IMR-90 (cell line): ENCODE measurements at regions not wholly inside any gene's neighbourhood (a gene's known extent, or its start where the extent isn't known, plus 50 kb on each side); places are given as distances from the start of the nearest gene placed in this dataset.

Experiments used
- ATAC-seq: fragments of 200-7000 bp; cut with Tn5 transposase; 2 replicates; pipeline ENCODE4 v1.9.1; 2020; ENCODE audit warnings: low read depth, mild to moderate bottlenecking, moderate library complexity
- BruUV-seq: library from RNA; stranded (reverse); fragments of 400-500 nt; replicated peaks from 2 replicates; lab custom pipeline; 2021; lab: Mats Ljungman, UMichigan
- CTCF ChIA-PET: fragments of 300-600 bp; formaldehyde crosslinking; extraction: SDS; loops from one replicate; lab custom pipeline; 2021; ENCODE audit warnings: antibody characterized with exemption; lab: Yijun Ruan, JAX
- POLR2A ChIA-PET: fragments of 300-600 bp; sonication (Branson Sonifier 250); formaldehyde crosslinking; loops from one replicate; lab custom pipeline; 2022; ENCODE audit warnings: antibody characterized with exemption; ENCODE audit not compliant: unreplicated experiment; lab: Charles Lee
- DNase-seq: peaks from one replicate; pipeline ENCODE4 v3.0.0; 2013
- H2AFZ ChIP-seq: replicated peaks from 2 replicates; pipeline ENCODE3; 2013; ENCODE audit warnings: low read length, mild to moderate bottlenecking; ENCODE audit not compliant: poor library complexity
- H2AK5ac ChIP-seq: 2 replicates; pipeline ENCODE4 v1.6.1; 2013; ENCODE audit warnings: low read depth, low read length, inconsistent platforms
- H2AK9ac ChIP-seq: replicated peaks from 2 replicates; pipeline ENCODE3; 2013; ENCODE audit warnings: mild to moderate bottlenecking, low read depth, low read length, moderate library complexity; ENCODE audit not compliant: poor library complexity
- H2BK120ac ChIP-seq: 2 replicates; pipeline ENCODE4 v1.6.1; 2013; ENCODE audit warnings: low read depth, low read length, inconsistent platforms
- H2BK15ac ChIP-seq: 3 replicates; pipeline ENCODE4 v1.6.1; 2013; ENCODE audit warnings: low read depth, low read length, inconsistent platforms
- H2BK20ac ChIP-seq: 2 replicates; pipeline ENCODE4 v1.6.1; 2013; ENCODE audit warnings: low read depth, mild to moderate bottlenecking, inconsistent platforms, low read length, moderate library complexity
- H2BK5ac ChIP-seq: 2 replicates; pipeline ENCODE4 v1.6.1; 2013; ENCODE audit warnings: mild to moderate bottlenecking, low read depth, low read length, inconsistent platforms; ENCODE audit not compliant: poor library complexity, severe bottlenecking
- H3K14ac ChIP-seq: replicated peaks from 2 replicates; pipeline ENCODE4 v1.6.1; 2013; ENCODE audit warnings: low read depth, low read length, inconsistent platforms
- H3K18ac ChIP-seq: 2 replicates; pipeline ENCODE4 v1.6.1; 2013; ENCODE audit warnings: low read depth, low read length, control low read depth
- H3K23ac ChIP-seq: 2 replicates; pipeline ENCODE4 v1.6.1; 2013; ENCODE audit warnings: low read depth, low read length, inconsistent platforms
- H3K27ac ChIP-seq: 2 replicates; pipeline ENCODE4 v1.5.1; 2013; ENCODE audit warnings: mild to moderate bottlenecking, control low read depth, low read length; ENCODE audit not compliant: insufficient read depth
- H3K27me3 ChIP-seq: 2 replicates; pipeline ENCODE4 v1.6.1; 2013; ENCODE audit warnings: low read length; ENCODE audit not compliant: control insufficient read depth, insufficient read depth
- H3K36me3 ChIP-seq: 2 replicates; pipeline ENCODE4 v1.6.1; 2013; ENCODE audit warnings: low read length, mixed read lengths; ENCODE audit not compliant: control insufficient read depth, insufficient read depth
- H3K4ac ChIP-seq: 2 replicates; pipeline ENCODE4 v1.6.1; 2013; ENCODE audit warnings: low read depth, low read length, inconsistent platforms
- H3K4me1 ChIP-seq: 2 replicates; pipeline ENCODE4 v1.6.1; 2013; ENCODE audit warnings: low read length, mixed read lengths; ENCODE audit not compliant: control insufficient read depth, insufficient read depth
- H3K4me2 ChIP-seq: 2 replicates; pipeline ENCODE4 v1.6.1; 2013; ENCODE audit warnings: low read depth, mild to moderate bottlenecking, control low read depth, low read length, moderate library complexity
- H3K4me3 ChIP-seq: 2 replicates; pipeline ENCODE4 v1.5.1; 2013; ENCODE audit warnings: low read depth, mild to moderate bottlenecking, control low read depth, low read length, moderate library complexity; ENCODE audit not compliant: insufficient read depth
- H3K56ac ChIP-seq: 2 replicates; pipeline ENCODE4 v1.6.1; 2013; ENCODE audit warnings: low read length, inconsistent platforms; ENCODE audit not compliant: insufficient read depth; ENCODE audit errors: extremely low read depth
- H3K79me1 ChIP-seq, 2 experiments: 2 replicates each; pipeline ENCODE4 v1.6.1; 2013; ENCODE audit warnings: low read length in 2 of 2, inconsistent platforms in 1 of 2, low read depth in 1 of 2
- H3K9ac ChIP-seq: 2 replicates; pipeline ENCODE4 v1.6.1; 2013; ENCODE audit warnings: low read depth, low read length, control low read depth
- H3K9me1 ChIP-seq: 2 replicates; pipeline ENCODE4 v1.6.1; 2013; ENCODE audit warnings: low read length, inconsistent platforms; ENCODE audit not compliant: insufficient read depth
- H3K9me3 ChIP-seq: 2 replicates; pipeline ENCODE4 v1.6.1; 2013; ENCODE audit warnings: low read length; ENCODE audit not compliant: control insufficient read depth, insufficient read depth
- H4K20me1 ChIP-seq: 2 replicates; pipeline ENCODE4 v1.6.1; 2013; ENCODE audit warnings: low read length, inconsistent platforms; ENCODE audit not compliant: insufficient read depth
- H4K5ac ChIP-seq: 2 replicates; pipeline ENCODE4 v1.6.1; 2013; ENCODE audit warnings: mild to moderate bottlenecking, low read depth, low read length, control low read depth
- H4K8ac ChIP-seq, 2 experiments: 2 replicates each; pipeline ENCODE4 v1.6.1; 2013; ENCODE audit warnings: low read depth in 2 of 2, low read length in 2 of 2, control low read depth in 1 of 2, inconsistent platforms in 1 of 2
- H4K91ac ChIP-seq: 2 replicates; pipeline ENCODE4 v1.6.1; 2013; ENCODE audit warnings: low read depth, low read length, inconsistent platforms; ENCODE audit not compliant: insufficient read depth
- FOS ChIP-seq: fragments of 150-350 bp; IDR thresholded peaks from 2 replicates; pipeline ENCODE4 v1.6.1; 2016; ENCODE audit warnings: low read depth, low read length
- POLR2A ChIP-seq: IDR thresholded peaks from 2 replicates; pipeline ENCODE4 v1.6.1; 2012; ENCODE audit warnings: mild to moderate bottlenecking, low read depth, low read length
- WGBS, 2 experiments: methylation state at CpG; one replicate each; pipeline versions ENCODE4 v1.1.5 to v1.1.7; 2013; ENCODE audit warnings: missing lambda C conversion rate in 2 of 2; ENCODE audit not compliant: insufficient read length in 1 of 2; ENCODE audit errors: extremely low coverage in 2 of 2; 5-methylcytosine and 5-hydroxymethylcytosine counted together
- dilution Hi-C: fragments of 300-500 bp; cut with HindIII; formaldehyde crosslinking; loops from one replicate; pipeline ENCODE4 v1.14.3; 2018; ENCODE audit warnings: low sequenced_read_pairs; ENCODE audit not compliant: unreplicated experiment
- in situ Hi-C: fragments of 300-500 bp; cut with MboI; formaldehyde crosslinking; loops from 3 replicates; pipeline ENCODE4 v1.14.3; 2019; ENCODE audit warnings: low sequenced_read_pairs, inconsistent platforms, mixed read lengths
- intact Hi-C: fragments of 100-400 bp; cut with micrococcal nuclease; formaldehyde crosslinking; loops from 2 replicates; pipeline ENCODE4 v1.10.0; 2022

GRCh38 chr5:172542651-172543131, 88.4 kb upstream of the SH3PXD2B start:
- intact Hi-C loops = no loop called here
- no CpG with 5 or more reads among the region's 13 CpGs for WGBS, 2 experiments
- Histone ChIP-seq H3K9ac (no peak overlapping the region), H3K79me1 (no peaks in the 10 kb centered on the region), H2BK120ac (no peak overlapping the region), H2BK15ac (no peak overlapping the region), H2AFZ (peak overlapping the region; percentile 14), H3K18ac (no peak overlapping the region), H2AK9ac (no peak overlapping the region), H4K20me1 (no peaks in the 10 kb centered on the region), H3K36me3 (no peaks in the 10 kb centered on the region), H2BK20ac (no peak overlapping the region), H3K27ac (no peak overlapping the region), H4K5ac (no peak overlapping the region), H3K14ac (no peak overlapping the region), H3K4me3 (no peak overlapping the region), H3K4ac (no peak overlapping the region), H3K23ac (no peak overlapping the region), H2BK5ac (no peak overlapping the region), H3K4me2 (no peak overlapping the region), H4K91ac (no peak overlapping the region), H4K8ac (no peak overlapping the region), H3K9me1 (no peaks in the 10 kb centered on the region), H2AK5ac (no peak overlapping the region), H3K4me1 (no peaks in the 10 kb centered on the region), H3K27me3 (peaks cover 53% of the 10 kb centered on the region), H3K9me3 (peaks cover 1% of the 10 kb centered on the region; the same call in 1 of the 2 replicates), H3K56ac (no peak overlapping the region)
- CTCF ChIA-PET = no interaction called here
- POLR2A ChIA-PET = no interaction called here
- no peak for DNase-seq
- TF ChIP-seq POLR2A = no peak
- no peak for TF ChIP-seq FOS
- no TSS peak for BruUV-seq
- dilution Hi-C loops = no loop called here
- in situ Hi-C loops = no loop called here
- ATAC-seq = no peak
